HG03354 (cell line): ENCODE measurements at regions not wholly inside any gene's neighbourhood (a gene's known extent, or its start where the extent isn't known, plus 50 kb on each side); places are given as distances from the start of the nearest gene placed in this dataset.
"Not testable (repeated sequence)": the region's sequence is repeated elsewhere in the genome, so short reads cannot be mapped to it uniquely, and the experiment has no call there.

ENCODE experiments used
- ATAC-seq: cut with Tn5 transposase; IDR thresholded peaks from one replicate; pipeline ENCODE4 v1.9.1; 2021; ENCODE audit warnings: mild to moderate bottlenecking; ENCODE audit not compliant: unreplicated experiment, poor library complexity, severe bottlenecking

DNA sequence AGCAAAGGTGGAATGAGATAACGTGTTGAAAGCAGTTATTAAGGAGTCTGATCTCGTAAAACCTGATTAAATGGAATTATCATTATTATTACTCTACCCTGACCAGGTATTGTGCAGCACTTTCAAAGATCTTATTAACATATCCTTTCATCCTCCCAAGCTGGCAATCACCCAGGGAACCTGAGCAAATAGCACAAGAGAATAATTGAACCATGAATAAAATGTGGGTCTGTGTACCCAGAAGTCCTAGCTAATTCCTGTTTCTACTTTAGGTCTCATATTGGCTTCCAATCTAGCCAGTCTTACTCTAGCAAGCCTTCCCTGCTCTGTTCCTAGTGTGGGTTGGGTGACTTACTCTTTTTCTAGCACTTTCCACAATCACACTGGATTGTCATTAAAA lies 162.2 kb upstream of the STK32A start:
- ATAC-seq: no peak

DNA sequence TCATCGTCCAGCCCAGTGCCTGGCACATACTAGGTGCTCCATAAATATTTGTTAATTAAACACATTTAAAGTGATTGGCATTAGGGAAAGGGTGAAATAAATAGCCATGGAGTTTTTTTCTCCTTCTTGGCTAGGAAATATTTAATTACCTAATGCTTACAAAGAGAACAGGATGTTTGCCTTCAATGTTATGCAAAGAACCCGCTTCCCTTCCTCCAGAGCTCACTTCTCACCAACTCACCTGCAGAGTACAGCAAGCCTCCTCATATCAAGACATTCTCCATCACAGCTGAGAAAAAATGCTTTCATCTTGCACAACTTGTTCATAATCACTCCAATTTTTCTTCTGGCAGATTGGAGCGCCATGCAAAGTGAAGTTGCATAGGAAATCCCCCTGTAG lies 161.7 kb upstream of the STK32A start:
- no peak for ATAC-seq

DNA sequence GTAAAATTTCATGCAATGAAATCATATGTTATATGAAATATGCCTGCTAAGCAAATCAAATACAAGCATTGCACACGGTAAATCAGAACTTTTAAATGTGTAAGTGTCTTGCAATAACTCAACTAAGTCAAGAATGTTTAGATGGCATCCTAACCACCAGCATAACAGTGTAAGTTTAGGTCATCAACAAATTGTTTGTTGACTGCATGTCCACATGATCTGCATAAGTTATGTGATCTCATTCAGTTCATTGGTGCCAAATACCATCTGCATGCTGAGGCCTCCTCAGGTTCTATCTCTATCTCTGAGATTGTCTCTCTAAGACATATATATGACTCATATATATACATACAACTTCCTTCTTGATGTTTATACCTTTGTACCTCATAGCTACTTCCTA lies 159.6 kb upstream of the STK32A start:
- no peak for ATAC-seq

DNA sequence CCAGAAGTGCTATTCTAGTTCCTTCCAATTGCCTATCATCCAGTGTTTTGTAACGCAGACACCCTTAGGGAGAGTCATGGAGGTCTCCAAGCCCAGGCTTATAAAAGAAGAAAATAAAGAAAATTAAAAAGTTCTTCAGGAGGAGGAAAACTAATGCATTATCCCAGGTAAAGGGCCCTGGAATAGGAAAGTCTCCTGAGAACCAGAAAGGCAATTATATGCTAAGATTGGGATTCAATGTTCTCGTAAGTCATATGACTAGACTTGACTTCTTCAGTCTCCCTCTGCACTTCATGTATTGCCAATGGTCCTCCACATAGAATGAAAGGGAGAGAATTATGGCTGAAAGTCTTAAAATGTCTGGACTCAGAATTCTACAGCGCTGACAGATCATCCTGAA lies 154.4 kb upstream of the STK32A start:
- no peak for ATAC-seq

DNA sequence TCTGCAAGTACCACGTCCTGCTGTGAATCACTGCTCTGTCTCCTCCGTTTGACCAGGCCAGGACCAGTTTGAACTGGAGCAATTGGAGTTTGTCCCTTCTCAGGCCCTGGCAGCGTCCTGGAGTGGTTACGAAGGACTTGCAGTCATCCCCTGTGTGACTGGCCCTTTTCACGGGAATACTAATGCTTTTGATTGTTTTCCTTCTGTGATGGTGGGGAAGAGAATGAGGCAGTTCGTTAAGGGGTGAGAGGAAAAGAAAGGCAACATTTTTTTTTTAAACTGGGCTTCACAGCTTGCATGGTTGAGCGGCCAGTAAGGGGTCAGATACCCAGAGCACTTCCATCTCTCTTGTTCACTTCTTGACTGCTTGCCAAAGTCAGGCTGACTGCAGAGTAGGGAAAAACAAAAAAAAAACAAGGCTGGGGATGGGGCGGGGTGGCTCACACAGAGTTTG lies 153.5 kb upstream of the STK32A start:
- ATAC-seq: no peak

DNA sequence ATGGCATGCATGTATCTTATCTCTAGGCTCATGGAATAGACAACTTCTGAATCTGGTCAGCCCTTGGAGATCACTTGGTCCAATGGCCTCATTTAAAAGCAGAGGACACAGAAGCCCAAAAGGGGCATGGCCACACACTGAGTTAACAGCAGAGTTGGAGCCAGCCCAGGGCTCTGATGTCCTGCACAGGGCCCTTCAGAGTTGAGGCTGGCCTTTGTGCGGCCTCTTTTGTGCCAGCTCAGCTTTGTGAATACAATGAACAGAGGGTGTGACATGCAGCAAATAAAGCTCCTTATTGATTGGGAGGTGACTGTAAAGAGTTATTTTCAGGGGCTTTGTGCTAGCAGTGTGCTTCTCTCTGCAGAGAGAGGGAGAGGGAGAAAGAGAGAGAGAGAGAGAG lies 150.1 kb upstream of the STK32A start:
- ATAC-seq: no peak

DNA sequence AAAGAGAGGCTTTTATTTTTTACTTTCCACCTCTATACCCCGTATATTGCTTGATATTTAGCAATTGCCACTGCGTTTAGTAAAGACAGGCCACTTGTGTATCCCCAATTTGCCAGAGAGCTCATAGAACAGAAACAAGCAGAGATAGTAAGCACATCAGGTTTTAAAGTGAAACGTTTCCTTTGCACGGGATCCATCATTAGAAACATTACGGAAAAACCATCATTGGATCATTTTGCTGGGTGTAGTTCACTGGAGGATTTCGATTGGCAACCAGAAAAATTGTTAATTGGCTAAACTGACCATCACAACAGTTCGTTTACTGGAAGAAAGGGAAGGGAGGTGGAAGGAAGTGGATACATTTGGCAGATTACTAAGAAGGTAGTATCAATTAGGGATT lies 149.4 kb upstream of the STK32A start:
- ATAC-seq: no peak

DNA sequence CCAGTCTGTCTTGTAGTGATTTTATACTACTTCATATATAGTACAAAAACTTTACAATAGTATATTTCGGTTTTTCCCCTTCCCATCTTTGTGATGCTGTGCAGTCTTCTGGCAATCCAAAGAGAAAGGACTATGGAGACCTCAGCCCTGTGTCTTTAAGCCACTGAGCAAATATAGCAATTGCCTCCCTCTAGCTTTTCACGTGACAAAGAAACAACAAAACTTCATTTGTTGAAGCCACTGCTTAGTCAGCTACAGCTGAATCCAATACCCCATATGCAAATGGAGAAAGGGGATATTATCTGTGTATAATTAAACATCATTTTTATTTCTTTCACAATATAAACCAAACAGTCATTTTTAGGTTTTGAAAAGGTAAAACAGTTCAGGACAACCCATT lies 142.8 kb upstream of the STK32A start:
- no peak for ATAC-seq

DNA sequence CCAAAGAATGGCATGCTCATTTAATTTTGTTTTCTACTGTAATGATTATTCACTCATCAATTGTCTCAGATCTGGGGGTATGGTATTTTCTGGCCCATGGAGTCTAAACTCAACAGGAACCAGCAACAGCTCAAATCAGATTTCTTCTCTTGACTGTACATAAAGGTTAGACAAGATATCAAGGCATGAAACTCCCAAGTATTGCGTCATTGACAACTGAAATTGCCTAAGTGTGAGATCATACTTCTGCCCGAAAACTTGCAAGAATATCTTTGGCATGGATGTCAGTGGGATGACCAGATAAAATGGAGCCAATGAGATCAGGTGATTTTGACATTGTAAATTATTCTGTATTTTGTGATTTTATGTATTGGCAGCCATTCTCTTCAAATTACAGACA lies 141.7 kb upstream of the STK32A start:
- no peak for ATAC-seq

DNA sequence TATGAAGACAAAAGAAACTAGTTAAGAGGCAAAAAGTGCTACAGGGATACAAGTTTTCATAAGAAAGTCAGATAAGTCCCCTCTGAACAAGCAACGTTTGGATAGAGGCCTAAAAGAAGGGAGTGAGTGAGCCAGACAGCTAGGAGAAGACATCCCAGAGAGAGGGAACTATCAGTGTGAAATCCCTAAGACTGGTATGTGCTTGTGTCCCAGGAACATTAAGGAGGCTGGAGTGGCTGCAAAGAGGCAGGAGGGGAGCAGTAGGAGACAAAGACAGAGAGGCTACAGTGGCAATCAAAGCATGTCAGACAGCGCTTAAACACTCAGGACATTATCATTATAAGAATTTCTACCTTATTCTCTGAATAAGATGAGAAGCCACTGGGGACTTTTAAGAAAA lies 139.1 kb upstream of the STK32A start:
- ATAC-seq: no peak

DNA sequence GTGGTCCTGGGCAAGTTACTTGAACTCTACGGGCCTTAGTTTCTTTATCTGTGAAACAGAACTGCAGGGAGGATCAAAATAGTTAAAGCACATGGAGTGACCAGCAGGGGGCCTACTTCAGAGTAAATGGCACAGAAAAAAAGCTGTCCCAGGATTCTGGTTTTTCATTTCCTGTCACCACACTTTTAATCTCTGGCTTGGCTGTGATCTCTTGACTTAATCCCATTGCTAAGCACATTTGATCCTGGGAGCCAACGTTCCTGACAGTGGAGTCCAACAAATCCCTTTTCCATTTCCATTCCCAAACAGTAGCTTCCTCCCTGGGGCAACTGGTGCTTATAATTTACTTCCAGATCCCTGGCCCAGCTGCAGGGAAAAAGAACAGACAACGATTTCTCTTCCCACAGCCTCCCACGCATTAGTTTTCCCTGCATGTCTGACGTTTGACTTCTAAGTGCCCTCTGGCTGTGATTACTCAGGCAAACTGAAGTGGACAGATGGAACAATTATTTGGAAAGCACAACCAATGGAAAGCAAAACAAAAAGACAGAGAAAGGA lies 136.5 kb upstream of the STK32A start:
- peak; percentile 77 for ATAC-seq

DNA sequence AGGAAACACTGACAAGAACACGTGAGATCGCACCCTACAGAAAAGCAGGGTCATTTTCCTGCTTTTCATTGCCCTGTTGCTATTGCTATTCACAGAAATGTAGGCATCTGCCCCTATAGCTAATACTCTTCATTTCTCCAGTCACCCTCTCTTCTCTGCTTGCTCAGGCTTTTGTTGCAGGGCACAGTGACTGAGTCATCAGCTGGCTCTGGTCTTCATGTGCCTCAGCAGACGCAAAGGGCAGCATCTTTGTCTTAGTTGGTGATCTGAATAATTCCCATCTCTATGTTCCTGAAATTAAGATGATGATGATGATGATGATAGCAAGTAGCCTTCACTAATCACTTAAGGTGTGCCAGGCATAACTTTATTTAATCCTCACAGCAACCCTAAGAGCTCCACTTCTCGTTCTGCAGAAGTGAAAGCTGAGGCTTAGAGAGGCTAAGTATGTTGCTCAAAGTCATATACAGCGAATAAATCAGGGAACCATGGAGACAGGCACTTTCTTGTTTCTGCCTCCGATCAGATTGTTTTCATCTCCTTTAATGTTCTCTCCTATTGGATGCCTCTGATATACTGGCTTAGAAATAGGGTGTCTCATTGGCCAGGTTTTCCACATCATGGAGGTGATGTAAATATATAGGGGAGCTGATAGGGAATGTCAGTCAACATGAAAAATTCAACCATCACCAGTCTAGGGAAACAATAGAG lies 133.0 kb upstream of the STK32A start:
- ATAC-seq: no peak

DNA sequence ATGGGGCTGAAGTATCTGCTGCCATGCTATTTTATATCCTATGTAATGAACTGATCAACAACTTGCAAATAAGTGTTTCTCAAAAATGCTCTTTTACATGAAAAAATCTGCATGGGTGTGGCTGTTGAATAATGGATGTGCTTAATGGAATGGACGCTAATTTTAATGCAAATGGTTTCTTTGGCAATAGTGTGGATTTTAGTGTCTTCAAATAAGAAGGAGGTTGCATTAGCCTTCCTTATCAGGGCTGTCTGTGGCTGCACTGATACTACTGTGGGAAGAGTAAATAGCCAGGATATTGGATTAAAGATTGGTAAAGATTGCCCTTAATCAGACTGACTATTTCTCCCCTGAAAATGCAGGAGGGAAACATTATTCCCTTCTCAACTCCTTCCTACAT lies 121.9 kb upstream of the STK32A start:
- ATAC-seq: no peak

DNA sequence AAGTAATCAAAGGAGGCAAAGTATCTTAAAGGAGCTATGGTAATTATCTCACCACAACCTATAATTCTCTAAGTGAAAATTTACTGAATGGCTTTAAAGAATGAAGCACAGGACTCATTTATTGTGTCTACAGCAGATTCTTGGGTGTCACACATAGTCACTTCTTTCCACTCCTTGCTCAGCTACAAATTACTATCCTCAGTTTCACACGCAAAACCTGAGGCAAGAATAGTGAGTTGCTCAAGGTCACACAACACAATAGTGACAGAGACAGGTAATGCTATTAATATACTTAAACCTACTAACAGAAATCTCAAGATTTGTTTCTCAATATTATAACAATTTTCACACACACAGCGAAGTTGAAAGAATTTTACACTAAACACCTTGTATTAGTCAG lies 120.9 kb upstream of the STK32A start:
- no peak for ATAC-seq

DNA sequence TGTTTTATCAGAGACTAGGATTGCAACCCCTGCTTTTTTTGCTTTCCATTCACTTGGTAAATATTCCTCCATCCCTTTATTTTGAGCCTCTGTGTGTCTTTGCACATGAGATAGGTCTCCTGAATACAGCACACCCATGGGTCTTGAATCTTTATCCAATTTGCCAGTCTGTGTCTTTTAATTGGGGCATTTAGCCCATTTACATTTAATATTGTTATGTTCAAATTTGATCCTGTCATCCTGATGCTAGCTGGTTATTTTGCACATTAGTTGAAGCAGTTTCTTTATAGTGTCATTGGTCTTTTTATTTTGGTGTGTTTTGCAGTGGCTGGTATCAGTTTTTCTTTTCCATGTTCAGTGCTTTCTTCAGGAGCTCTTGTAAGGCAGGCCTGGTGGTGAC lies 95.1 kb upstream of the STK32A start:
- ATAC-seq: not testable (repeated sequence)

DNA sequence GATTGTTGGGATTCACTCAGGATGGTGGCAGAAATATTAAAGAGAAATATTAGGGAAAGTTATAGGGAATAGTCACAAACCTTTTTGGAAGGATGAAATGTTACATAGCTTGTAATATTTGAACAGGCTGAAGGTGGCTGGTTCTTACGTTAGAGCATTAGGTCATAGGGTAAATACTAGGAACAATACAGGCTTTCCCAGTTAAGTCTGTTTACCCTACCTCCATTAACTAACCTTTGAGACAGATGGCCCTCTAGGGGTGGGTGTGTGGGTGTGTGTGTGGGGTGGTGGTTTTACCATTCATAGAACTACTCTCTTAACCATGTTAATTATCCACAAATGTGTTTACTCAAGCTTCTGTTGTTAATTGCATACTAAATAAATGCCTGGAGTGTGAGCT lies 94.3 kb upstream of the STK32A start:
- no peak for ATAC-seq

DNA sequence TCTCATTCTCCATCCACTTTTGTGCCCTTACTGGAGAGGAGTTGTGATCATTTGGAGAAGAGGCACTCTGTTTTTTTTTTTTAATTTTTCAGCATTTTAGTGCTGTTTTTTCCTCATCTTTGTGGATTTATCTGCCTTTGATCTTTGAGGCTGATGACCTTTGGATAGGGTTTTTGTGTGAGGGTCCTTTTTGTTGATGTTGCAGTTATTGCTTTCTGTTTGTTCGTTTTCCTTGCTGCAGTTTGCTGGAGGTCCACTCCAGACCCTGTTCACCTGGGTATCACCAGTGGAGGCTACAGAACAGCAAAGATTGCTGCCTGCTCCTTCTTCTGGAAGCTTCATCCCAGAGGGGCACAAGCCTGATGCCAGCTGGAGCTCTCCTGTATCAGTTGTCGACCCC lies 93.2 kb upstream of the STK32A start:
- not testable (repeated sequence) for ATAC-seq

DNA sequence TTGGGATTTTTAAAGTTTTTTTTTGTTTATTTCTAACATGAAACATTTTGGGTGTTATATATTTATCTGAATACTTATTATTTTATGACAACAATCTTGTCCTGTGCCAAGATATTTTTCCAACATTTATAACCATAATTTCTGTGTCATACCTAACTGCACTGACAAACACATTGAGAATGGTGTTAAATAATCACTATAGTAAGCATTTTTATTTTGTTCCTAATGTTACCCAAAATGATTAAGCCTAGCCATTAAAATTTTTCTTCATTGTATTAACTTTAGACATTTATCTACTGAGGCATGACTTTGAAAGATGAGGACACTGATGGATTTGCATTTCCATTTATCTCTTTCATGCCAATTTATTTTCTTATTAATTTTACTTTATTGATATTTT lies 91.6 kb upstream of the STK32A start:
- no peak for ATAC-seq

DNA sequence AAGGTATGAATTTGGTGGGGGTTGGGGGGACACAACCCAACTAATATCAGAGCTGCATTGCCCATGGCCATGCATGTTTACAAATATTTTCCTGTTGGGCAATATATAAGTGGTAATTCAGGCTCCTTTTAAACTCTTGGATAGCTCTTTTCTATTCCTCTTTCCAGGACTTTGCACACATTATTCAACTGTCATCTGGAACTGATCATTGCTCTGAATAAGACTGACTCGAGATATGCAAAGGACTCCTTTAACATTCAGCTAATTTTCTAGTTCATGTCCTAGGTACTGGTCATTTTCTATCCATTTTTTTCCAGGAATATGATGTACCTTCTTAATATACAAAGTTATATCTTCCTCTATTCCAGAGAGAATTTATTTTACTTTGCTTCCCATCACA lies 89.5 kb upstream of the STK32A start:
- ATAC-seq: no peak

DNA sequence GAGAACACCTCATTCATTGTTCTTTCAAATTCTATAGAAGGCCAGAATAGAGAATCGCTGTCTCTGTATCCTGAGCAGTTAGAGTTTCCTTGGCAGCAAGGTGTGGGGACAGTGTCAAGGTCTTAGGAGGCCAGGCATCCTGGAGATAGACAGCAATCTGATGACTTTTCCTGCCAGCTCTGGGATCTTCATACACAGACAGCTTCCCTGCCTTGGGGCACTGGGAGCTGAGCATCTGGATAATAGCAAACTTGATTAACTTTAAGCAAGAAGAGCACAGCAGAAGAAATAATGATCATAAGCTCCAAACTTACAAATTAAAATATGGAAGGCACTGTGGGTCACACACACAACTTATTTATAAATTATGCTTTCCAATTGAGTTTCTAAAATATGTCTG lies 86.1 kb upstream of the STK32A start:
- ATAC-seq: no peak

DNA sequence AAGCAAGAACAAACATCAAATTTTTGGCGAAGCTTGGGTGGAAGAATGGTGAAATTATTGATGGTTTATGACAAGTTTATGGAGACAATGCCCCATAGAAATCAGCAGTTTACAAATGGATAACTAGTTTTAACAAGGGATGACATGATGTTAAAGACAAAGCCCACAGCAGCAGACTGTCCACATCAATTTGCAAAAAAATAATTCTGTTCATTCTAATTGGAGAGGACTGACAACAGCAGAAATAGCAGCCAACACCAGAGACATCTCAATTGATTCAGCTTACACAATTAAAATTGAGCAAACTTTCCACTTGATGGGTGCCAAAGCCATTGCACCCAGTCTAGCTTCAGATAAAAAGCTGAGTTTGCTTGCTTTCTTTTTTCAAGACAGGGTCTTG lies 82.7 kb upstream of the STK32A start:
- ATAC-seq: no peak

DNA sequence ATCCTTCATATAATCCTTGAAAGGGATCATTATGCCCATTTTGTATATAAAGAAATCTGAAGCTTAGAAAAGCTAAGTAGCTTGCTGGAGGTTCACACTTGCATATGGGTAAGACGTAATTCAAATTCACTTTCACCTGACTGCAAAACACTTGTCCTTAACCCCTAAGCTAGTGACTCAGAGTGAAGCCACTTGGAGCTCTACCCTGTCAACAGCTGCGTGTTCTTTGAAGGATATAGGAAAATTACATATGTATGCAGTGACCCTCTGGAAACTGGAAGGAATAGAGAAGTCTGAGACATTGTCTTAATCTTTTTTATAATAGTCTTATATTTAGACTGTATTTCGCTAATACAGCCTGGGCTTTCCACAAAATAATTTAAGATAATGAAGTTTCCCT lies 80.0 kb upstream of the STK32A start:
- no peak for ATAC-seq
